ENCODE measurements at regions not wholly inside any gene's neighbourhood (a gene's known extent, or its start where the extent isn't known, plus 50 kb on each side); places are given as distances from the start of the nearest gene placed in this dataset.

DNA sequence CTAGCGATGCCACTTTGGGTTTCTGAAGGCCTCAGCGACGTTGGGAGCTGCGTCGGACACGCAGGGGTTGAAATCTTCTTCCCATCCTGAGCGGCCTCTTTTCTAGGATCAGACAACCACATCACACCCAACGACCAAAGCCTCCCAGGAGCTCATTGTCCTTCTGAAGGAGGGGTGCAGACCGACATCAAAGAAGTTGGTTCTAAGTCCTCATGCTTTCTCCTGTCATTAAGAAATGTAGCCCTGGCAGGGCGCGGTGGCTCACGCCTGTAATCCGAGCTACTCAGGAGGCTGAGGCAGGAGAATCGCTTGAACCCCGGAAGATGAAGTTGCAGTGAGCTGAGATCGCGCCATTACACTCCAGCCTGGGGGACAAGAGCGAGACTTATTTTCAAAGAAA lies 1681.9 kb downstream of the TP53TG3F start:
- intact Hi-C loops (cut with DNase I), result no loop called here
- Histone ChIP-seq H3K27me3 (no peaks in the 10 kb centered on the region), H3K9me3 (peaks cover 0 to 16% (median under 1%) of the 10 kb centered on the region in 4 donors), H3K27ac (no peak overlapping the region), H3K4me3 (no peak overlapping the region), H3K36me3 (no peaks in the 10 kb centered on the region), H3K4me1 (no peaks in the 10 kb centered on the region)
- WGBS, 2 donors, result 82 to 88% methylated on average over 18 of the region's 18 CpGs
- no peak for TF ChIP-seq POLR2A (IDR thresholded peaks at IDR 0.05)
- TF ChIP-seq EP300 (IDR thresholded peaks at IDR 0.05), result no peak
- TF ChIP-seq CTCF (IDR thresholded peaks at IDR 0.05), result no peak
- no peak for TF ChIP-seq POLR2AphosphoS5 (IDR thresholded peaks at IDR 0.05)
- no peak for DNase-seq

GRCh38 chr16:35142147-35142808 lies 1682.9 kb downstream of the TP53TG3F start:
- Histone ChIP-seq H3K27me3 (no peaks in the 10 kb centered on the region), H3K27ac (no peak overlapping the region), H3K4me3 (no peak overlapping the region), H3K9me3 (peaks cover 0 to 21% (median under 1%) of the 10 kb centered on the region in 4 donors), H3K4me1 (no peaks in the 10 kb centered on the region), H3K36me3 (no peaks in the 10 kb centered on the region)
- DNase-seq, result no peak
- intact Hi-C loops (cut with DNase I), result no loop called here
- WGBS, 2 donors, result 62 to 66% methylated on average over 6 of the region's 6 CpGs
- no peak for TF ChIP-seq EP300 (IDR thresholded peaks at IDR 0.05)
- TF ChIP-seq POLR2AphosphoS5 (IDR thresholded peaks at IDR 0.05), result no peak

DNA sequence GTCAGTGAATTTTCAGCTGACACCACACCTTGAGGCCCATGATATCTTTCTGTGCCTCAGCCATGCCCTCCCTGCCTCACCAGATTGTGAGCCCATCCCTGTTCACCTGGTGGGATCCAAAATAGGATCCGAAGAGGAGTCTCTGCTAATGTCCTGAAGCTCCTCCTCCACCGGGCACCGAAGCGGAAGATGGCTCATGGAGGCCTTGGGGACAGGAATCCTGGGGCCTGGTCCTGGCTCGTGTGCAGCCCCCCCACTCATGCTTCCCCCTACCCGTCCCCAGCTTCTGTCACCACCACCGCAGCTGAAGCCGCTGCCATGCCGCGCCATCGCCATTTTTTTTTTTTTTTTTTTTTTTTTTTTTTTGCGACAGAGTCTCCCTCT lies 1683.4 kb downstream of the TP53TG3F start:
- H3K36me3 ChIP-seq, result no peaks in the 10 kb centered on the region
- no peak for TF ChIP-seq EP300 (IDR thresholded peaks at IDR 0.05)
- TF ChIP-seq POLR2AphosphoS5 (IDR thresholded peaks at IDR 0.05), result no peak
- no peak for TF ChIP-seq CTCF (IDR thresholded peaks at IDR 0.05)
- TF ChIP-seq POLR2A (IDR thresholded peaks at IDR 0.05), result no peak
- H3K27me3 ChIP-seq, result no peaks in the 10 kb centered on the region
- intact Hi-C loops (cut with DNase I), result no loop called here
- H3K9me3 ChIP-seq, result peaks cover 0 to 22% (median under 1%) of the 10 kb centered on the region in 4 donors
- H3K27ac ChIP-seq, result no peak overlapping the region
- H3K4me1 ChIP-seq, result no peaks in the 10 kb centered on the region
- no peak overlapping the region for H3K4me3 ChIP-seq
- 91 to 97% methylated on average over 12 of the region's 12 CpGs for WGBS, 2 donors
- DNase-seq, result no peak

- Histone ChIP-seq H3K27me3 (no peaks in the 10 kb centered on the region), H3K4me3 (no peak overlapping the region), H3K36me3 (no peaks in the 10 kb centered on the region), H3K4me1 (no peaks in the 10 kb centered on the region), H3K27ac (no peak overlapping the region), H3K9me3 (peaks cover 0 to 28% (median under 1%) of the 10 kb centered on the region in 4 donors)
- intact Hi-C loops (cut with DNase I), result no loop called here
- TF ChIP-seq POLR2A (IDR thresholded peaks at IDR 0.05), result no peak
- no peak for TF ChIP-seq EP300 (IDR thresholded peaks at IDR 0.05)
- TF ChIP-seq CTCF (IDR thresholded peaks at IDR 0.05), result no peak
- no peak for TF ChIP-seq POLR2AphosphoS5 (IDR thresholded peaks at IDR 0.05)
- no peak for DNase-seq
- WGBS, 2 donors, result 79 to 91% methylated on average over 22 of the region's 22 CpGs
These were observed 1685.0 kb downstream of the TP53TG3F start for GRCh38 chr16:35144212-35144932.

DNA sequence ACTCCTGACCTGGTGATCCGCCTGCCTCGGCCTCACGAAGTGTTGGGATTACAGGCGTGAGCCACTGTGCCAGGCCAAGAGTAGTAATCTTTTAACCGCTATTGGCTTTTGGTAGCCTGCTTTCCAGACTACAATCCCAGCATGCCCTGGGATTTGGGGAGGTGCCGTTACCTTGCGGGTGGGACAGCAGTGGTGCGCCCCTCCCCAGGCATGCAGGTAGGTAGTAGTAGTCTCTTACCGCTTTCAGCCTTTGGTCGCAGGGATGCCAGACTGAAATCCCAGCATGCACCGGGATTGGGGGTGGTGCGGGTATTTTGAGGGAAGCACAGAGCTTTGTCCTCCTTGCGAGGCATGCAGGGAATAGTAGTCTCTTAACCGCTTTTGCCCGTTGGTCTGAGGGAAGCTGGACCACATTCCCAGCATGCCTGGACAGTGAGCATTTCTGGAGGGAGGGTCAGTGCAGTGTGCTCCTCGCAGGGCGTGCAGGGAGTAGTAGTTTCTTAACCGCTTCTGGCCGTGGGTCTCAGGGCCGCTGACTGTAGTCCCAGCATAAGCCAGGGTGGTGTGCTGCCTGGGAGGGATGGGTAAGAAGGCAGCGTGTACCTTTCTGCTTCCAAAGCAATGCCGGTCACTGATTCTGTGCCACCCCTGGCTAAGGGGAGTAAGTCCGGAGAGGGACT lies 1686.8 kb downstream of the TP53TG3F start:
- DNase-seq, result no peak
- H3K4me1 ChIP-seq, result no peaks in the 10 kb centered on the region
- H3K9me3 ChIP-seq, result peaks cover 0 to 23% (median 0%) of the 10 kb centered on the region in 4 donors
- TF ChIP-seq POLR2AphosphoS5 (IDR thresholded peaks at IDR 0.05), result no peak
- no peak for TF ChIP-seq POLR2A (IDR thresholded peaks at IDR 0.05)
- TF ChIP-seq CTCF (IDR thresholded peaks at IDR 0.05), result no peak
- TF ChIP-seq EP300 (IDR thresholded peaks at IDR 0.05), result no peak
- no peaks in the 10 kb centered on the region for H3K27me3 ChIP-seq
- no peak overlapping the region for H3K4me3 ChIP-seq
- H3K36me3 ChIP-seq, result no peaks in the 10 kb centered on the region
- intact Hi-C loops (cut with DNase I), result no loop called here
- no peak overlapping the region for H3K27ac ChIP-seq
- 84 to 93% methylated on average over 23 of the region's 23 CpGs for WGBS, 2 donors

Measured in sigmoid colon (tissue), 6 donors.